HG02759 (cell line): ENCODE measurements at regions not wholly inside any gene's neighbourhood (a gene's known extent, or its start where the extent isn't known, plus 50 kb on each side); places are given as distances from the start of the nearest gene placed in this dataset.
"Not testable (repeated sequence)": the region's sequence is repeated elsewhere in the genome, so short reads cannot be mapped to it uniquely, and the experiment has no call there.

Experiments used
- ATAC-seq: cut with Tn5 transposase; IDR thresholded peaks from one replicate; pipeline ENCODE4 v1.9.1; 2021; ENCODE audit warnings: mild to moderate bottlenecking, moderate library complexity; ENCODE audit not compliant: unreplicated experiment

GRCh38 chr10:65628493-65629139, 1297.2 kb upstream of the LRRTM3 start:
- ATAC-seq, result no peak

- no peak for ATAC-seq
These were observed 1265.8 kb upstream of the LRRTM3 start for GRCh38 chr10:65660006-65660405.

GRCh38 chr10:65670087-65670486, 1255.7 kb upstream of the LRRTM3 start:
- no peak for ATAC-seq

GRCh38 chr10:65670596-65670995, 1255.2 kb upstream of the LRRTM3 start:
- not testable (repeated sequence) for ATAC-seq

- ATAC-seq, result no peak
These were observed 1250.6 kb upstream of the LRRTM3 start for GRCh38 chr10:65675236-65675635.

GRCh38 chr10:65684896-65685295, 1240.9 kb upstream of the LRRTM3 start:
- no peak for ATAC-seq

GRCh38 chr10:65701168-65701776, 1224.6 kb upstream of the LRRTM3 start:
- no peak for ATAC-seq

GRCh38 chr10:65708057-65708456, 1217.8 kb upstream of the LRRTM3 start:
- no peak for ATAC-seq

- ATAC-seq, result no peak
These were observed 1215.5 kb upstream of the LRRTM3 start for GRCh38 chr10:65710306-65710705.

GRCh38 chr10:65719790-65720189, 1206.0 kb upstream of the LRRTM3 start:
- ATAC-seq, result no peak

- no peak for ATAC-seq
These were observed 1204.9 kb upstream of the LRRTM3 start for GRCh38 chr10:65720901-65721300.

- no peak for ATAC-seq
These were observed 1202.3 kb upstream of the LRRTM3 start for GRCh38 chr10:65723525-65723924.

GRCh38 chr10:65735382-65735781, 1190.5 kb upstream of the LRRTM3 start:
- no peak for ATAC-seq

GRCh38 chr10:65742906-65743305, 1182.9 kb upstream of the LRRTM3 start:
- no peak for ATAC-seq

- no peak for ATAC-seq
These were observed 1174.6 kb upstream of the LRRTM3 start for GRCh38 chr10:65751218-65751617.

- ATAC-seq, result no peak
These were observed 1173.9 kb upstream of the LRRTM3 start for GRCh38 chr10:65751896-65752295.

GRCh38 chr10:65753532-65753931, 1172.3 kb upstream of the LRRTM3 start:
- ATAC-seq, result no peak

GRCh38 chr10:65754112-65754511, 1171.7 kb upstream of the LRRTM3 start:
- no peak for ATAC-seq

GRCh38 chr10:65762311-65762710, 1163.5 kb upstream of the LRRTM3 start:
- ATAC-seq, result no peak

GRCh38 chr10:65765006-65765541, 1160.8 kb upstream of the LRRTM3 start:
- ATAC-seq, result no peak

- no peak for ATAC-seq
These were observed 1156.0 kb upstream of the LRRTM3 start for GRCh38 chr10:65769828-65770227.

GRCh38 chr10:65778753-65779152, 1147.1 kb upstream of the LRRTM3 start:
- no peak for ATAC-seq

GRCh38 chr10:65779985-65780384, 1145.9 kb upstream of the LRRTM3 start:
- ATAC-seq, result no peak
